WI38 (cell line): ENCODE measurements at regions not wholly inside any gene's neighbourhood (a gene's known extent, or its start where the extent isn't known, plus 50 kb on each side); places are given as distances from the start of the nearest gene placed in this dataset.

ENCODE experiments used
- H3K4me3 ChIP-seq: 2 replicates; pipeline ENCODE4 v1.5.1; 2011; ENCODE audit warnings: low read depth, mild to moderate bottlenecking, control low read depth, low read length
- CTCF ChIP-seq: IDR thresholded peaks from 2 replicates; pipeline ENCODE4 v1.5.1; 2012; ENCODE audit warnings: low read depth, mild to moderate bottlenecking, control low read depth, low read length

- no peak overlapping the region for H3K4me3 ChIP-seq
Observed at GRCh38 chr3:157810924-157811718, 295.1 kb downstream of the SHOX2 start.

GRCh38 chr3:157807280-157807679, 298.9 kb downstream of the SHOX2 start:
- no peak for TF ChIP-seq CTCF
- H3K4me3 ChIP-seq, result no peak overlapping the region

More at GRCh38 chr3:157810924-157811718, 295.1 kb downstream of the SHOX2 start:
- TF ChIP-seq CTCF, result no peak

GRCh38 chr3:157805538-157805937, 300.7 kb downstream of the SHOX2 start:
- TF ChIP-seq CTCF, result no peak

GRCh38 chr3:157794771-157795170, 291.6 kb upstream of the VEPH1 start:
- TF ChIP-seq CTCF, result no peak
- H3K4me3 ChIP-seq, result no peak overlapping the region

More at GRCh38 chr3:157805538-157805937, 300.7 kb downstream of the SHOX2 start:
- no peak overlapping the region for H3K4me3 ChIP-seq

- no peak overlapping the region for H3K4me3 ChIP-seq
Observed at GRCh38 chr3:157793745-157794144, 290.5 kb upstream of the VEPH1 start.

GRCh38 chr3:157789162-157789561, 285.9 kb upstream of the VEPH1 start:
- TF ChIP-seq CTCF, result no peak
- H3K4me3 ChIP-seq, result no peak overlapping the region

More at GRCh38 chr3:157793745-157794144, 290.5 kb upstream of the VEPH1 start:
- TF ChIP-seq CTCF, result no peak

- TF ChIP-seq CTCF, result no peak
- no peak overlapping the region for H3K4me3 ChIP-seq
Observed at GRCh38 chr3:157786618-157787017, 283.4 kb upstream of the VEPH1 start.
